ENCODE measurements at regions not wholly inside any gene's neighbourhood (a gene's known extent, or its start where the extent isn't known, plus 50 kb on each side); places are given as distances from the start of the nearest gene placed in this dataset.

GRCh38 chr14:84520711-84521338 is 1009.1 kb upstream of the FLRT2 start:
- Histone ChIP-seq H3K4me1 (no peaks in the 10 kb centered on the region), H3K27ac (no peak overlapping the region), H3K4me3 (no peak overlapping the region), H3K27me3 (no peaks in the 10 kb centered on the region), H3K9me3 (no peaks in the 10 kb centered on the region), H3K36me3 (no peaks in the 10 kb centered on the region)
- ATAC-seq = no peak
- intact Hi-C loops (cut with DNase I) = no loop called here
- no peak for DNase-seq
- 33% methylated on average over 1 of the region's 1 CpG for WGBS (ENCODE audit: insufficient coverage, low coverage, low lambda C conversion rate, missing lambda C conversion rate)
- TF ChIP-seq POLR2A (IDR thresholded peaks at IDR 0.05) = no peak
- TF ChIP-seq CTCF (IDR thresholded peaks at IDR 0.05) = no peak

- Histone ChIP-seq H3K9me3 (no peaks in the 10 kb centered on the region), H3K27ac (no peak overlapping the region), H3K27me3 (no peaks in the 10 kb centered on the region), H3K4me1 (no peaks in the 10 kb centered on the region), H3K36me3 (no peaks in the 10 kb centered on the region), H3K4me3 (no peak overlapping the region)
- ATAC-seq (no peak), DNase-seq (no peak)
- intact Hi-C loops (cut with DNase I) = no loop called here
- 68% methylated on average over 2 of the region's 2 CpGs for whole genome bisulfite sequencing (ENCODE audit: insufficient coverage, low coverage, low lambda C conversion rate, missing lambda C conversion rate)
- TF ChIP-seq CTCF (IDR thresholded peaks at IDR 0.05) (no peak), POLR2A (IDR thresholded peaks at IDR 0.05) (no peak)
These were observed 1006.2 kb upstream of the FLRT2 start for GRCh38 chr14:84523746-84524145.

- intact Hi-C loops (cut with DNase I) = no loop called here
- TF ChIP-seq POLR2A (IDR thresholded peaks at IDR 0.05) = no peak
- TF ChIP-seq CTCF (IDR thresholded peaks at IDR 0.05) = no peak
- Histone ChIP-seq H3K4me3 (no peak overlapping the region), H3K9me3 (no peaks in the 10 kb centered on the region), H3K36me3 (no peaks in the 10 kb centered on the region), H3K27me3 (no peaks in the 10 kb centered on the region), H3K27ac (no peak overlapping the region), H3K4me1 (no peaks in the 10 kb centered on the region)
- 0% methylated on average over 1 of the region's 3 CpGs for WGBS (ENCODE audit: insufficient coverage, low coverage, low lambda C conversion rate, missing lambda C conversion rate)
- ATAC-seq (no peak), DNase-seq (no peak)
These were observed 1002.2 kb upstream of the FLRT2 start for GRCh38 chr14:84527706-84528105.

- H3K9me3 ChIP-seq = no peaks in the 10 kb centered on the region
- TF ChIP-seq CTCF (IDR thresholded peaks at IDR 0.05) = no peak
- TF ChIP-seq POLR2A (IDR thresholded peaks at IDR 0.05) = no peak
- H3K27me3 ChIP-seq = no peaks in the 10 kb centered on the region
- DNase-seq (no peak), ATAC-seq (no peak)
- no peak overlapping the region for H3K4me3 ChIP-seq
- H3K4me1 ChIP-seq = no peaks in the 10 kb centered on the region
- no peaks in the 10 kb centered on the region for H3K36me3 ChIP-seq
- no peak overlapping the region for H3K27ac ChIP-seq
- intact Hi-C loops (cut with DNase I) = no loop called here
- 67% methylated on average over 2 of the region's 2 CpGs for WGBS (ENCODE audit: insufficient coverage, low coverage, low lambda C conversion rate, missing lambda C conversion rate)
These were observed 997.9 kb upstream of the FLRT2 start for GRCh38 chr14:84532016-84532415.
